ENCODE measurements at regions not wholly inside any gene's neighbourhood (a gene's known extent, or its start where the extent isn't known, plus 50 kb on each side); places are given as distances from the start of the nearest gene placed in this dataset.

DNA sequence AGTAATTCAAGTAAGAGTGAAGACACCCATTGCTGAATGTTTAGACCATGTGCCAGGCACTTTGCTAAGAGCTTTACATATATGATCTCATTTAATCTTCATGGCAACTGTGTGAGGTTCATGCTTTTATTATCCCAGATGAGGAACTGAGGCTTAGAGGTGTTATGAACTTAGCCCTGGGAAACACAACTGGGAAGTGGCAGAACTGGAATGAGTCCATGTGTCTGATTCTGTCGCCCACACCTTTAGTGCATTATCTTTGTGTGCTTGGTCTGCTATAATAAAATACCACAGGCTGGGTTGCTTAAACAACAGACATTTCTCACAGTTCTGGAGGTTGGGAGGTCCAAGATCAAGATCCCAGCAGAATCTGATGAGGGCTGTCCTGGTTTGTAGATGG is 108.7 kb upstream of the PLET1 start:
- TF ChIP-seq, protein P1, sequence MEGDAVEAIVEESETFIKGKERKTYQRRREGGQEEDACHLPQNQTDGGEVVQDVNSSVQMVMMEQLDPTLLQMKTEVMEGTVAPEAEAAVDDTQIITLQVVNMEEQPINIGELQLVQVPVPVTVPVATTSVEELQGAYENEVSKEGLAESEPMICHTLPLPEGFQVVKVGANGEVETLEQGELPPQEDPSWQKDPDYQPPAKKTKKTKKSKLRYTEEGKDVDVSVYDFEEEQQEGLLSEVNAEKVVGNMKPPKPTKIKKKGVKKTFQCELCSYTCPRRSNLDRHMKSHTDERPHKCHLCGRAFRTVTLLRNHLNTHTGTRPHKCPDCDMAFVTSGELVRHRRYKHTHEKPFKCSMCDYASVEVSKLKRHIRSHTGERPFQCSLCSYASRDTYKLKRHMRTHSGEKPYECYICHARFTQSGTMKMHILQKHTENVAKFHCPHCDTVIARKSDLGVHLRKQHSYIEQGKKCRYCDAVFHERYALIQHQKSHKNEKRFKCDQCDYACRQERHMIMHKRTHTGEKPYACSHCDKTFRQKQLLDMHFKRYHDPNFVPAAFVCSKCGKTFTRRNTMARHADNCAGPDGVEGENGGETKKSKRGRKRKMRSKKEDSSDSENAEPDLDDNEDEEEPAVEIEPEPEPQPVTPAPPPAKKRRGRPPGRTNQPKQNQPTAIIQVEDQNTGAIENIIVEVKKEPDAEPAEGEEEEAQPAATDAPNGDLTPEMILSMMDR (IDR thresholded peaks at IDR 0.05) = no peak
- TF ChIP-seq, protein P2, sequence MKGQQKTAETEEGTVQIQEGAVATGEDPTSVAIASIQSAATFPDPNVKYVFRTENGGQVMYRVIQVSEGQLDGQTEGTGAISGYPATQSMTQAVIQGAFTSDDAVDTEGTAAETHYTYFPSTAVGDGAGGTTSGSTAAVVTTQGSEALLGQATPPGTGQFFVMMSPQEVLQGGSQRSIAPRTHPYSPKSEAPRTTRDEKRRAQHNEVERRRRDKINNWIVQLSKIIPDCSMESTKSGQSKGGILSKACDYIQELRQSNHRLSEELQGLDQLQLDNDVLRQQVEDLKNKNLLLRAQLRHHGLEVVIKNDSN (CRISPR knock-in tag; IDR thresholded peaks at IDR 0.05) = no peak
- TF ChIP-seq JUN (CRISPR knock-in tag; IDR thresholded peaks at IDR 0.05) = no peak

Measured in WTC11 (cell line).